ENCODE measurements at regions not wholly inside any gene's neighbourhood (a gene's known extent, or its start where the extent isn't known, plus 50 kb on each side); places are given as distances from the start of the nearest gene placed in this dataset.
"Not testable (repeated sequence)": the region's sequence is repeated elsewhere in the genome, so short reads cannot be mapped to it uniquely, and the experiment has no call there.

- no peak for TF ChIP-seq CTCF (IDR thresholded peaks at IDR 0.05; ENCODE audit: borderline replicate concordance, control extremely low read depth, extremely low read depth, insufficient read depth, missing control alignments)
- in situ Hi-C loops (cut with MboI; ENCODE audit: low sequenced_read_pairs, unreplicated experiment): no loop called here
- no peak for DNase-seq (ENCODE audit: low spot score)
Measured at GRCh38 chr4:17020901-17021300, 122.5 kb upstream of the LDB2 start.

DNA sequence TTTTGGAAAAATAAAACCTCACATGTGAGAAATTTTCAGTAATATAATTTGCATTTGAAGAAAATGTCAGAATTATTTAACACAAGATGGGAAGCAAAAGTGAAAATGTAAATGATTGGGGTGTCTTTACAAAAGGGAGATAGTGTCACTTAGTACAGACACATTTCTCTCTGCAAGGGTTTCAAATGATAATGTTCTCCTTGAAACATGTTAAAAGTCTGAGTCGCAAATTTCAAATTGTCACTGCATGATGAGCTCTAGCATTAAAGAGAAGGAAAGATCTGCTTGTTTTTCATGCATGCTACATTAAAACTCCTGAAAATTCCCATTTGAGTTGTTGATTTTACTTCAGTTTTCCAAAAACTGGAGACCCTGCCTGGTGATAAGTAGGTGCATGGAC lies 122.0 kb upstream of the LDB2 start:
- no peak for DNase-seq (ENCODE audit: low spot score)
- in situ Hi-C loops (cut with MboI; ENCODE audit: low sequenced_read_pairs, unreplicated experiment): no loop called here
- no peak for TF ChIP-seq CTCF (IDR thresholded peaks at IDR 0.05; ENCODE audit: borderline replicate concordance, control extremely low read depth, extremely low read depth, insufficient read depth, missing control alignments)

DNA sequence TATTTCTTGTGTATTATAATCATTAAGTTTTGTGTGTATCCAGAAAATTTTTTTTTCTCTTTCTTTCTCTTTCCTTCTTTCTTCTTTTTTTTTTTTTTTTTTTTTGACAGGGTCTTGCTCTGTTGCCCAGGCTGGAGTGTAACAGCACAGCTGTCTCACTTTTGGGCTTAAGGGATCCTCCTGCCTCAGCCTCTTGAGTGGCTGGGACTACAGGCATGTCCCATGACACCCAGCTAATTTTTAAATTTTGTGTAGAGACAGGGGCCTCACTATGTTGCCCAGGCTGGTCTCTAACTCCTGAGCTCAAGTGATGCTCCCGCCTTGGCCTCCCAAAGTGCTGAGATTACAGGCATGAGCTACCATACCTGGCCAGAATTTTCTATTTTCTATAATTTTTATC lies 120.2 kb upstream of the LDB2 start:
- in situ Hi-C loops (cut with MboI; ENCODE audit: low sequenced_read_pairs, unreplicated experiment); DNase-seq (ENCODE audit: low spot score): not testable (repeated sequence)

DNA sequence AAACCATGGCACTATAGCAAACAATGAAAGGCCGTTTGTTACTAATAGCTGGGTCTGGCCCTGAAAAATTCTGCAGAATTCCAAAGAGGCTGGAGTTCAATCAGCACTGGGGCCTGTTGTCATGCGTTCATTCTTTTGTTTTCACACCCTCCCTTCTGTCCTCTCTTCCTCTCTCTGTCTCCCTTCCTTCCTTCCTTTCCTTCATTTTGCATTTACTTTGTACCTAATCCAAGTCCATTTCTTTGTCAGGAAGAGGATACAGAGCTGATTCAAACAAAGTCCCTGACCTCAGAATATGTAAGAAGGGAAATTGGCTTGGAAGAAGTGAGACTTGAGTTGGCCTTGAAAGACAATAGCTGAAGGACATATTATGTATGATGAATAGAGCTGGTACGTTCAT lies 119.6 kb upstream of the LDB2 start:
- TF ChIP-seq CTCF (IDR thresholded peaks at IDR 0.05; ENCODE audit: borderline replicate concordance, control extremely low read depth, extremely low read depth, insufficient read depth, missing control alignments): no peak
- in situ Hi-C loops (cut with MboI; ENCODE audit: low sequenced_read_pairs, unreplicated experiment): no loop called here
- no peak for DNase-seq (ENCODE audit: low spot score)

GRCh38 chr4:17013382-17014006 lies 115.0 kb upstream of the LDB2 start:
- in situ Hi-C loops (cut with MboI; ENCODE audit: low sequenced_read_pairs, unreplicated experiment): no loop called here
- no peak for TF ChIP-seq CTCF (IDR thresholded peaks at IDR 0.05; ENCODE audit: borderline replicate concordance, control extremely low read depth, extremely low read depth, insufficient read depth, missing control alignments)
- no peak for DNase-seq (ENCODE audit: low spot score)

GRCh38 chr4:17012451-17012850 lies 114.0 kb upstream of the LDB2 start:
- no peak for DNase-seq (ENCODE audit: low spot score)
- in situ Hi-C loops (cut with MboI; ENCODE audit: low sequenced_read_pairs, unreplicated experiment): no loop called here
- TF ChIP-seq CTCF (IDR thresholded peaks at IDR 0.05; ENCODE audit: borderline replicate concordance, control extremely low read depth, extremely low read depth, insufficient read depth, missing control alignments): no peak

GRCh38 chr4:17010426-17011087 lies 112.1 kb upstream of the LDB2 start:
- DNase-seq (ENCODE audit: low spot score): no peak
- TF ChIP-seq CTCF (IDR thresholded peaks at IDR 0.05; ENCODE audit: borderline replicate concordance, control extremely low read depth, extremely low read depth, insufficient read depth, missing control alignments): no peak
- in situ Hi-C loops (cut with MboI; ENCODE audit: low sequenced_read_pairs, unreplicated experiment): no loop called here
